ENCODE measurements at regions not wholly inside any gene's neighbourhood (a gene's known extent, or its start where the extent isn't known, plus 50 kb on each side); places are given as distances from the start of the nearest gene placed in this dataset.

GRCh38 chr13:84917252-84917878 lies 881.9 kb downstream of the SLITRK6 start:
- no peak overlapping the region for H3K9ac ChIP-seq (ENCODE audit: low read depth, low read length)
- H3K36me3 ChIP-seq (ENCODE audit: insufficient read depth, low read length), result no peaks in the 10 kb centered on the region
- H3K79me2 ChIP-seq (ENCODE audit: insufficient read depth, low read length), result no peaks in the 10 kb centered on the region
- H4K20me1 ChIP-seq (ENCODE audit: insufficient read depth, low read length), result no peaks in the 10 kb centered on the region
- H3K9me3 ChIP-seq (ENCODE audit: insufficient read depth, low read length, severe bottlenecking), result no peaks in the 10 kb centered on the region
- H3K27me3 ChIP-seq (ENCODE audit: insufficient read depth, low read length, poor library complexity), result no peaks in the 10 kb centered on the region
- DNase-seq (no peak), ATAC-seq (ENCODE audit: insufficient read depth, low read depth) (no peak; the same call in 2 of the 3 replicates)
- H3K27ac ChIP-seq (ENCODE audit: low read length), result no peak overlapping the region
- no peak overlapping the region; the same call in 1 of the 2 replicates for H2AFZ ChIP-seq (ENCODE audit: low read depth, low read length)
- TF ChIP-seq CTCF (IDR thresholded peaks at IDR 0.05; ENCODE audit: borderline replicate concordance, extremely low read depth, low read length, poor library complexity, severe bottlenecking) (peak; percentile 57), EZH2 (IDR thresholded peaks at IDR 0.05; ENCODE audit: borderline replicate concordance, low read depth, low read length, severe bottlenecking) (no peak)
- H3K4me2 ChIP-seq (ENCODE audit: insufficient read depth, low read length), result no peak overlapping the region
- H3K4me3 ChIP-seq (ENCODE audit: low read depth in 1 of 2, low read length in 2 of 2), result no peak overlapping the region
- H3K4me1 ChIP-seq (ENCODE audit: insufficient read depth, low read length), result no peaks in the 10 kb centered on the region

- Histone ChIP-seq H3K79me2 (ENCODE audit: insufficient read depth, low read length) (no peaks in the 10 kb centered on the region), H3K4me2 (ENCODE audit: insufficient read depth, low read length) (no peak overlapping the region), H2AFZ (ENCODE audit: low read depth, low read length) (no peak overlapping the region), H3K27me3 (ENCODE audit: insufficient read depth, low read length, poor library complexity) (no peaks in the 10 kb centered on the region), H3K27ac (ENCODE audit: low read length) (no peak overlapping the region), H3K4me1 (ENCODE audit: insufficient read depth, low read length) (no peaks in the 10 kb centered on the region), H3K9ac (ENCODE audit: low read depth, low read length) (no peak overlapping the region), H3K4me3 (ENCODE audit: low read depth in 1 of 2, low read length in 2 of 2) (no peak overlapping the region), H4K20me1 (ENCODE audit: insufficient read depth, low read length) (no peaks in the 10 kb centered on the region), H3K9me3 (ENCODE audit: insufficient read depth, low read length, severe bottlenecking) (no peaks in the 10 kb centered on the region), H3K36me3 (ENCODE audit: insufficient read depth, low read length) (no peaks in the 10 kb centered on the region)
- TF ChIP-seq CTCF (IDR thresholded peaks at IDR 0.05; ENCODE audit: borderline replicate concordance, extremely low read depth, low read length, poor library complexity, severe bottlenecking) (no peak), EZH2 (IDR thresholded peaks at IDR 0.05; ENCODE audit: borderline replicate concordance, low read depth, low read length, severe bottlenecking) (no peak)
- DNase-seq (no peak), ATAC-seq (ENCODE audit: insufficient read depth, low read depth) (no peak)
Measured at GRCh38 chr13:84912720-84913119, 886.5 kb downstream of the SLITRK6 start.

- DNase-seq (no peak), ATAC-seq (ENCODE audit: insufficient read depth, low read depth) (no peak)
- Histone ChIP-seq H3K27me3 (ENCODE audit: insufficient read depth, low read length, poor library complexity) (no peaks in the 10 kb centered on the region), H3K9me3 (ENCODE audit: insufficient read depth, low read length, severe bottlenecking) (no peaks in the 10 kb centered on the region), H3K36me3 (ENCODE audit: insufficient read depth, low read length) (no peaks in the 10 kb centered on the region), H3K4me3 (ENCODE audit: low read depth in 1 of 2, low read length in 2 of 2) (no peak overlapping the region), H3K27ac (ENCODE audit: low read length) (no peak overlapping the region), H2AFZ (ENCODE audit: low read depth, low read length) (no peak overlapping the region), H3K9ac (ENCODE audit: low read depth, low read length) (no peak overlapping the region), H4K20me1 (ENCODE audit: insufficient read depth, low read length) (no peaks in the 10 kb centered on the region), H3K4me1 (ENCODE audit: insufficient read depth, low read length) (no peaks in the 10 kb centered on the region), H3K79me2 (ENCODE audit: insufficient read depth, low read length) (no peaks in the 10 kb centered on the region), H3K4me2 (ENCODE audit: insufficient read depth, low read length) (no peak overlapping the region)
- TF ChIP-seq CTCF (IDR thresholded peaks at IDR 0.05; ENCODE audit: borderline replicate concordance, extremely low read depth, low read length, poor library complexity, severe bottlenecking), result no peak
Measured at GRCh38 chr13:84910423-84910822, 888.8 kb downstream of the SLITRK6 start.

GRCh38 chr13:84903391-84903790 lies 895.8 kb downstream of the SLITRK6 start:
- Histone ChIP-seq H3K36me3 (ENCODE audit: insufficient read depth, low read length) (no peaks in the 10 kb centered on the region), H3K27me3 (ENCODE audit: insufficient read depth, low read length, poor library complexity) (no peaks in the 10 kb centered on the region), H3K9me3 (ENCODE audit: insufficient read depth, low read length, severe bottlenecking) (no peaks in the 10 kb centered on the region), H3K79me2 (ENCODE audit: insufficient read depth, low read length) (no peaks in the 10 kb centered on the region), H2AFZ (ENCODE audit: low read depth, low read length) (no peak overlapping the region), H4K20me1 (ENCODE audit: insufficient read depth, low read length) (no peaks in the 10 kb centered on the region), H3K4me2 (ENCODE audit: insufficient read depth, low read length) (no peak overlapping the region), H3K4me3 (ENCODE audit: low read depth in 1 of 2, low read length in 2 of 2) (no peak overlapping the region), H3K4me1 (ENCODE audit: insufficient read depth, low read length) (no peaks in the 10 kb centered on the region), H3K9ac (ENCODE audit: low read depth, low read length) (no peak overlapping the region), H3K27ac (ENCODE audit: low read length) (no peak overlapping the region)
- DNase-seq (no peak), ATAC-seq (ENCODE audit: insufficient read depth, low read depth) (no peak)
- no peak for TF ChIP-seq EZH2 (IDR thresholded peaks at IDR 0.05; ENCODE audit: borderline replicate concordance, low read depth, low read length, severe bottlenecking)
- TF ChIP-seq CTCF (IDR thresholded peaks at IDR 0.05; ENCODE audit: borderline replicate concordance, extremely low read depth, low read length, poor library complexity, severe bottlenecking), result no peak
